OCI-M2 (cell line): ENCODE measurements at regions not wholly inside any gene's neighbourhood (a gene's known extent, or its start where the extent isn't known, plus 50 kb on each side); places are given as distances from the start of the nearest gene placed in this dataset.
"Not testable (repeated sequence)": the region's sequence is repeated elsewhere in the genome, so short reads cannot be mapped to it uniquely, and the experiment has no call there.

Experiments used
- DNase-seq: peaks from one replicate; lab custom pipeline; 2025; ENCODE audit not compliant: unreplicated experiment; lab: John Stamatoyannopoulos, UW

DNA sequence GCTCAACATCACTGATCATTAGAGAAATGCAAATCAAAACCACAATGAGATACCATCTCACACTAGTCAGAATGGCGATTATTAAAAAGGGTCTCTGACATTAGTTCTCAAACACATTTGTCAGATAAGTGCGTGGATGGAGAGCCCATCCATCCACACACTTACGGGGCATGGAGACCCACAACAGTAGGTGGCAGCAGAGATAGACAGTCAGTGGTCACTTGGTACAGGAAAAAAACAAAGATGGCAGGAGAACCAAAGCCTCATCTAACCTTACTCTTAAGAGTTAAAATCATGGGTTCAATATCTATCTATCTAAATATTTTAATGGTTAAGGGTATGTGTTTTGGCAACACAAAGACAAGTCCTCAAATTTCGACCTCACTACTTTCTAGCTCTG is 1378.7 kb upstream of the C9orf72 start:
- no peak for DNase-seq

DNA sequence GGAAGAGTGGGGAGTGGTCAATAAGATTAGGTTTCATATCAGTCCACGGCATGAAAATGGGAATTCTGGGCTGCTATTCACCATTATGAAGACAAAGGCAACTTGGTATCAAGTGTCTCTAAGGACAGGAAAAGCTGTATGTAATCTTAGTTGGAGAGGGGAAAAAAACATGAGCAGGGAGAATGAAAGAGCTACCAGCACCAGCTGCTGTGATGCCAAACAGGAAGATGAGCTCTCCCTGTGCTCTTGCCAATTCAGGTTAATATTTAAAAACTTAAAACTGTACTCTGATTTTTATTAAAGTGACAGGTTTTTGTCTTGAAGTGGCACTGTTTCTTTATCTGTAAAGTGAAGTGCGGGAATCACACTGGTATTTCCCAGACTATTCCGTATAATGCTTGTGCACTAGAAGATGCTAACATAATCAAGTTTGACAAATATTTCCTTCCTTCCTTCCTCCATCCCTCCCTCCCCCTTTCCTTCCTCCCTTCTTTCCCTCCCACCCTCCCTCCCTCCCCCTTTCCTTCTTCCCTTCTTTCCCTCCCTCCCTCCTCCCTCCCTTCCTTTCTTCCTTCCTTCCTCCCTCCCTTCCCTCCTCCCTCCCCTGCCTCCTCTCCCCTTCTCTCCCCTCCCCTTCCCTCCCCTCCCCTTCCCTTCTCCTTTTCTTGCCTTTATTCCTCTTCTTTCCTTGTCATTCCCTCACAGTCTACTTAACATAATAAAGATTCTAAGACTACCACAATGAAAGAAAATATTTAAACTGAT is 1383.0 kb upstream of the C9orf72 start:
- no peak for DNase-seq

DNA sequence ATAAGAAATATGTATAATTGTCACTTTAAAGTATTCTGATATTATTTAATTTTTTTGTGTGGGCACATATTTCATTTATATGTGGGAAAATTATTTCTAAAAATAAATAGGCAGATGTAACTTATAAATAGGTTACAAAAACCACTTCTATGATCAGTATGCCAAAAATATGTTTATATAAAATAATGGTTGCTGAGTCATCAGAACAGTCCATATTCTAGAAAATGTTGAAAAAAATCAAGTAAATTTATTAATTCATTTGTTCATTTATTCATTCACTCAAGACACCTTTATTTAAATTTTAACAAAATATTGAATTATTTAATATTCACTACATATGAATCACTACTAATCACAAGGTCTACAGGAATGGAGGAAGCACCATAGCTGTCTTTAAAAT is 1387.3 kb upstream of the C9orf72 start:
- no peak for DNase-seq

DNA sequence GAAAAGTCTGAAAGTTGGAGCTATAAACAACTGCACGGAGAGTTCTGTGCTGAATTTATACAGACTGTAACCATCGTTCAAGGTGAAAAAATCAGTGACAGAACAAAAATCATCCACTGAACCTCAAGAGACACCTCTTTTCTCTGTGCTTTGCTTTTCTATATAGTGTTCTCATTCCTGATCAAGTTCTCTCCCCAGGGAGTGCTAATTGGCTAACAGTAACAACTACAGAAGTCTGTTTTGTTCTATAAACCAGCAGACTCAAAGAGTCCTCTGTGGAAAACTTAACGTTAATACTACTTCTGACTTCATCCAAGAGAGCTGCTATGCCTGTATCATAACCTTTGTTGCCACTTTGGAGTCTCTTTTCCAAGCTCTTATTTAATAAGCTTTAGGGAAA is 1388.3 kb upstream of the C9orf72 start:
- DNase-seq = no peak

DNA sequence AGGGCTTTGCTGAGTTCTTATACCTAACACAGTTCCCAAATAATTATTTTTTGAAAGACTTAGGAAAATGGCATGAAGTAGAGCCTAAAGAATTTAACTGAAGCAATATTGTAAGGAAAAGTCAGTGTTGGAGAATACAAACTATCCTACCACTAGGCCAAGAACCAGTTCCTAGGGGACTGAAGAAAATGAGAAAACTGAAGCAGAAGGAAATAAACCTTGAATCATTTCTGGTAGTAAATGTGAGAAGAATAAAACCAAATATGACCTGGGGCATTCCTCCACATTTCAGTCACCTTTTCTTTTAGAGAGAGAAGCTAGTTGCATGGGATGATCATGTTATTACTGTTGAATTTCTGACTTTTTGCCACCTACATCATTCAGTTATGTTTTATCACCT is 1393.9 kb upstream of the C9orf72 start:
- no peak for DNase-seq

DNA sequence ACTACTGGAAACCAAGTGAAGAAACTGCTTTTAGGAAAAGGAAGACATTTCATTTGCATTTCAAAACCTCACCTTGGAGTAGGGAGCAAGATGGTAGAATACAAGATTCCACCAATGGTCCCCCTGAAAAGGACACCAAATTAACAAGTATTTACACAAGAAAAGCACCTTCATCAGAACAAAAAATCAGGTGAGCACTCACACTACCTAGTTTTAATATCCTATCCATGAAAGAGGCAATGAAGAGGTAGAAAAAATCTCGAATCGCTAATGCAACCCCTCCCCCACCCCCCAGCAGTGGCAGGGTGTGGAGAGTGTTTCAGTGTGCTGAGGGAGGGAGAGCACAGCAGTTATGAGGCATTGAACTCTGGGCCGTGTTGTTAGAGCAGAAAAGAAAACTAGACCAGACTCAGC is 1397.0 kb upstream of the C9orf72 start:
- no peak for DNase-seq

DNA sequence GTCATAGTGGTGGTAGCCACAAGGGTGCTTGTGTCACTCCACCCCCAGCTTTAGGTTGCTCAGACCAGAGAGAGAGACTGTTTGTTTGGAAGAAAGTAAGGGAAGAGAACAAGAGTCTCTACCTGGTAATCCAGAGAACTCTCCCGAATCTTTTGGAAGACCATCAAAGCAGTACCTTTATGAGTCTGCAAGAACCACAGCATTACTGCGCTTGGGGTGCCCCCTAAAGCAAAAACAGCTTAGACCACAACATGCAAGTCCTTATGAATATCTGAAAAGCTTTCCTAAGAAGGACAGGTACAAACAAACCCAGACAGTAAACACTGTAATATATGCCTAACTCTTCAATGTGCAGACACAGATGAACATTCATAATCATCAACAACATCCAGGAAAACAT is 1398.6 kb upstream of the C9orf72 start:
- no peak for DNase-seq

DNA sequence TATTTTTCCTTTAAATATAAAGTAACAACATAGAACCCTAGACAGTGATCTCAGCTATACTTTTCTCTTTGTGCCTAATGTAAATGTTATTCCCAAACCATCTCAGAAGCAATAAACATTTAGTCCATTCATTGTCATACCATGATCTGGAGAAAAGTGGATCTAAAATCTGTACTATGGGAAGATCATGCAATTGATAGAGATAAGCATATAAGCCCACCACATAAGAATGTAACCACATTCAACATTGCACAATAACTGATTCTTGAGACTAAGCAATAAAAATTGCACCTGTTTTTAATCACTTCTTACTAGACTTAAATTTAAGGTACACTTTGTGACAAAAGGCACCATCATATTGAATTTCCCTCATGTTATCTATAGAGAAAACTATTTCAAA is 1403.0 kb upstream of the C9orf72 start:
- no peak for DNase-seq

DNA sequence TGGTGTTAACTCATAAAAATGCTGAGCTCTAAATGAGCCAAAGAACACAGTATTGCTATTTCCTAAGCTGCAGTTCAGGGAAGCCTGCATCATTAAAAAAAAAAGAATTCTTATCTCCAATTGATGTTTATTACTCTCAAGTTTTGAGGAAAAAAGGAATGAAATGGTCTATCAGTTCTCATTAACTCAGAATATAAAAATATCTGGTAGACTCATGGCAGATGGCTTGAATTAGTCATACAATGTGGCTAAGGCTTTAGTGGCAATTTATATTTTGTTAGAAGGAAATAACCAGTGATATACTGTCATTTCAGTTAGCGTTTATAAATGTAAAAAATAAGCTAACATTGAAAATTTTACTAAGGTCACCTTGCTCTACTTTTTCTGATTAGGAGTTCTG is 1403.4 kb upstream of the C9orf72 start:
- no peak for DNase-seq

DNA sequence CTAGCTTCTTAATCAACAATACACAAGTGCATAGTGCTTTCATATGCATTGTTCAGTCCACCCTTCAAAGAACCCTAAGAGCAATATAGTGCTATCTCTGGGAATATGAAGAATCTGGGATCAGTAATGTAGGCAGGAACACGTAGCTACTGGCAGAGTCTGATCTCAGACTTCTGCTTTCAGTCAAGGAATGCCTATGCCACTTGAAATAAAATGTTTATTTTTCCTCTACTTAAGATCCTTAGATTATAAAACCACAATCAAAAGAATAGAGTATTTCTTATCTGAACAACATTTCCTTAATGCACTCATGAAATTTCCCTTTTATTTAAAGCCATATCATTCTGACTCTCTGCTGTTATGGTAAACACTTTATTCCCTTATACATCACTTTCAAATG is 1407.8 kb upstream of the C9orf72 start:
- DNase-seq = no peak

DNA sequence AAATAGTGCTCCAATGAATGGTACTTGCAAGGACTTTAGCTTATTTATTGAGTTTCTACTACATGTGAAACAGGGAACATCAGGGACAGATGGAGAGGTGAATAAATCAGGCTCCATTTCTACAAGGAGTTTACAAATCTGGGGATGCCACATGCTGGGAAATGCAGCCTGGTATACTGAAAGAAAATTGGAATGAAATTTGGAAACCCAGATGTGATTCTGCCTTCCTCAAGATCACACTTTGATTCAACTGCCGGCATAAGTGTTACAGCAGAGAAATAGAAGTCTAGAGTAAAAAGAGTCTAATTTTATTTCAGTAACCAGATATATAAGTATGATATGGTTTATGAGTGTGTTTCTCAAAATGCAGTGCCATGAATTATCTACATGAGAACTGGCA is 1408.4 kb upstream of the C9orf72 start:
- DNase-seq = no peak

DNA sequence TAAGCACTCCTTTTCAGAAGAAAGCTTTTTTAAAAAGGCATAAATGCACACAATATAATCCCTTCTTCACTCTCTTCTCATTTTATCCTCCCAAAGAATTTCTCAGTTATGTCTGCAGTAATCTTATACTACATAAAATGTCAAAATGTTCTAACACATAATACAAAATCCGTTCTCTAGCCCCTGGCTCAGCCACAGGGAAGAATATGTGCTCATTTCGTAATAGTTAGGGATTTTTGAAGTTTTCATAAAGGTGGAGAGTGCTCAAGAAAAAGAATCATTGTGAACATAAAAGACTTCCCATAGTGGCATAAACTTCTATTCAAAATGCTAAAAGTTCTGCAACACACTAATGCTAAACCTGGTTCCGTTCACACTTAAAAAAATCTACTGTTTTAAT is 1410.7 kb upstream of the C9orf72 start:
- no peak for DNase-seq

DNA sequence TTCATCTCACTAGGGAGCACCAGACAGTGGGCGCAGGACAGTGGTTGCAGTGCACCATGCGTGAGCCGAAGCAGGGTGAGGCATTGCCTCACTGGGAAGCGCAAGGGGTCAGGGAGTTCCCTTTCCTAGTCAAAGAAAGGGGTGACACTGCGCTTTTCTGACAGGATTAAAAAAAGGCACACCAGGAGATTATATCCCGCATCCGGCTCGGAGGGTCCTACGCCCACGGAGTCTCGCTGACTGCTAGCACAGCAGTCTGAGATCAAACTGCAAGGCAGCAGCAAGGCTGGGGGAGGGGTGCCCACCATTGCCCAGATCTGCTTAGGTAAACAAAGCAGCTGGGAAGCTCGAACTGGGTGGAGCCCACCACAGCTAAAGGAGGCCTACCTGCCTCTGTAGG is 1416.7 kb upstream of the C9orf72 start:
- not testable (repeated sequence) for DNase-seq

DNA sequence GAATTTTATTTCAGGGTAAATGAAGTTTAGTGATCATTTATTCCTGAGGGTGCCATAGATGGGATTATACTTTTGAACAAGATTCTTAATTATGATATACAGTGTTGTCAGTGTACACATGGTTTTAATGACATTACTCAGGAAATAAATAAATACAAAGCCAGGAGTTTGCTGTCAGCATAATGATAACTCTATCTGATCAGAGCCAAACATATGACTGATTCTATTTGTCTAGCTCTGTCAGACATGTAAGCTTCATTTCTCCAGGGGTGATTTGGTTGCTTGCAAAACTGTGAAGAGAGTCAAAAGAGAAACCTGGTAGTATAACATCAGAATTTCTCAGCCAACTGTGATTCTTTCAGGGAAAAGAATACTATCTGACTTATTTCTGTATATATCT is 1425.8 kb upstream of the C9orf72 start:
- no peak for DNase-seq

DNA sequence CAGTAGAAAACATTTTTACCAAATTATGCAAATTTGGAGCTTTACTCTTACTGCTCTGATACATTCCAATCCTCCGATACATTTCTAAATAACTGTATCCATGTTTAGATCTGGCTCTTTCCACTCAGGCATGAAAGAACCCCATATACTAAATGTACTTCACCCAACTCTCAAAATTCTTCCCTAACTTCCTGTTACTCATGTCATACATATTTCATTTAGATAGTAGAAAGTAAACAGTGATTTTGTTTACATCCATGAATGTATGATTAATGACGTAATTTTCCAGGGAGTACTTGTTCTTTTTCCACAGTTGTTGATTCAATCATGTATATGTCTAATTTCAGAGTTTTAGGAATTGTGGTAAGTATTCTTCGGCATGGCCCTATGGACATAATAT is 1426.5 kb upstream of the C9orf72 start:
- no peak for DNase-seq

DNA sequence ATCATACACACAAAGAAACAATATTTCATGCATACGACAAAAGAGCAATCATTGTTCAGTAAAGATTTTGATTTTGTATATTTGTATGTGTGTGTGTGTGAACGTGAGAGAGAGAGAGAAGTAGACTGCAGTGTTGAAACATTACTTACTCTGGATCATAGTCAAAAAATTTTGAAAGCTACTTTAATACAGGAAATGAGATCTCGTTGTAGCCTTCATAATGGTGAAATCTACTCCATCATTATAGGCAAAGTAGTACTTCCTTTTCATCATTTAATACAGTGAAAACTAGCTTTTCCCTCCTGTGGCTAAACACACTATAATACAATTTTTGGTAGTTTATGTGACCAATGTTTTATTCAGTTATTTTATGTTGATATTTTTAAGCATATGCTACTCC is 1427.7 kb upstream of the C9orf72 start:
- DNase-seq = no peak

DNA sequence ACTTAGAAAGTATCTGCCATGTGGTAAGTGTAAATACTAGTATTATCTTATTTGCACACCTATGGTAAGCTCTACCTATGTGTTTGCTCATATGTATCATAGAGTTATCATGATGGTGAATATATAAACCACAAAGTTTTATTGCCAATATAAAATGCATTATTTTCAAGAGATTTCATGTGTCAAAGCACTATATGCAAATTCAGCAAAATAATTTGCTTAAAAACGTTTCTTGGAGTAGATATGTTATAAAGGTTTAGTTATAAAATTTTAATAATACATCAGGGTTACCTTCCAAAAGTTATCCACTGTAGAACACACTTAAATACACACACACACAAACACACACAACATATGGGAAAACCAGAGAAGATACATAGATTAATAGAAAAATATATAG is 1431.7 kb upstream of the C9orf72 start:
- no peak for DNase-seq

DNA sequence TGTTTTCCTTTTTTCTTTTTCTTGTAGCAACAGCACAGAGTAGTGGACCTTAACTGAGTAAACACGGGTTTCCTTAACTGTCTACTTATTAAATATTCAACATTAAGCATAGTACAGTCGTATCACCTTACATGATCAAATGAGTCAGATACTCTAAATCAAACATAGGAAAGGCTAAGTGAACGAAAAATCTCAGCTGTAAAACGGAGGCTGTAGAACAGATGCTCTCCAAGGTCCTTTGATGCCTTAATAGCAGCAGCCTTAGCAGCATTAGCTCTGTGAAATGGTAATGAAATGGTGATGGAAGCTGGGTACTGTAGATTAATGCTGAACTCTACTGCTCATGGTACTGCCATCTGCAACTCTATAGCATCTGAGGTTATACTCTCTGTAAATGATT is 1433.3 kb upstream of the C9orf72 start:
- DNase-seq = no peak

DNA sequence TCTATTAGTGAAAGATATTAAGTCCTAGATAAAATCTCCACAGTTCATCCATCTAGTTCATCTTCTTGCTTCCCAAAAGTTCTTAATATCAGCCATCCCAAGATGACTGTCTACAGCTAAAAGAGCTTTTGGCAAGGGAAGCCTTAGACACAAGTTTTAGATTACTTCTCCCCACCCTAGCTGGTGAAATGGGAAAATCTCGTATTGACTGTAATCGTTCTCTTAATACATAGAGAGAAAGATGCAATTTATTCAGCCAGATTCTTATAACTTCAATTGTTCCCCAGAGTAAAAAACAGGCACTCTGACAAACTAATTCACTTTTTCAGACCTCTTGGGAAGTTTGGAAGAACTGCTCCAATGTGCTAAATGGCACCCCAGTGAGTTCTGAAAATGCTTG is 1439.6 kb upstream of the C9orf72 start:
- no peak for DNase-seq

DNA sequence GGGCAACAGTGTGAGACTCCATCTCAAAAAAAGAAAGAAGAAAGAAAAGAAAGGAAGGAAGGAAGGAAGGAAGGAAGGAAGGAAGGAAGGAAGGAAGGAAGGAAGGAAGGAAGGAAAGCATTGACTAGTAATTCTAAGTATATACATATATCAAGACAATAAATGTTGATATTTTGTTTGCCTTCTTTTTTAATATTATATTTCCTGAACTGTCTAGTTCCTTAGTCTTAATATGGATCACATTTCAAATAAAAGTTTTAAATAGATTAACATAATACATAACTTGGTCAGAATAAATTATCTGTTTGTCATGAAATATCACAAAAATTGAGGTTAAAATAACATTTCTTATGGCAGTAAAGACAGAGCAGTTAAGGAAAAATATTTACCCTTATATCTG is 1448.4 kb upstream of the C9orf72 start:
- DNase-seq = no peak

DNA sequence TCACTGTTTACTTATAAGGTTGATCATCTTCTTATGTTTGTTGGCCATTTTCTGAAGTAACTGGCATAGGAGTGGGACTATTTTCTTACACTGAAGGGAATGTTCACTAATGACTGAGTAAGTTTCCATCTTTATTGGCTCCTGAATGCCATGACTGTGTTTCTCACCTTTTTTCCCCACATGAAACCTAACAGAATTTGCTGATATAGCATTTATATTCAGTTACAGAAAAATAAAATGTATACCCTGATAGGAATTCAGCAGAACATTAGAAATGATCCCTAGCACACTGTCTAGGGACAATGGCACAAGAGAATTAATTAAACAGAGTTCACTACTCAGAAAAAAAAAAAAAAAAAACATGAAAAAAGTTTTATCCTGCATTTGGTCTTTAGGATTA is 1465.1 kb upstream of the C9orf72 start:
- no peak for DNase-seq

DNA sequence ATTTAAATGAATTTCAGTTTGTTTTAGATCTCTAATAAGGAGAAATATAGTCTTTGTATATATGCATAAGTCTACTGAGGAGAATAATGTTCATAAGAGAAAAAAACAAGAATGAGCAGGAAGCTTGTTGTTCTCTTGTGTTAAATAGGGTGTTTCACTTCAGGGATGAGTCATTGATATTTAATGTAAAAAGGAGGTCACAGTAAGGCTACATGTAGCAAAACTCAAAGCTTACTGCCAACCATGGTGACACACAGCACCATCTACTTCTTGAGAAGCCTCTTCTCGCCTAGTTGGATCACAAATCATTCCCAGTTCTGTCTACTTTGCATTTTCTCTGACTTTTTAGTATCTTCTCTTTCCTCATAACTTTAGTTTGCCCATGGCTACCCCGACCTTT is 1466.0 kb upstream of the C9orf72 start:
- DNase-seq = no peak

DNA sequence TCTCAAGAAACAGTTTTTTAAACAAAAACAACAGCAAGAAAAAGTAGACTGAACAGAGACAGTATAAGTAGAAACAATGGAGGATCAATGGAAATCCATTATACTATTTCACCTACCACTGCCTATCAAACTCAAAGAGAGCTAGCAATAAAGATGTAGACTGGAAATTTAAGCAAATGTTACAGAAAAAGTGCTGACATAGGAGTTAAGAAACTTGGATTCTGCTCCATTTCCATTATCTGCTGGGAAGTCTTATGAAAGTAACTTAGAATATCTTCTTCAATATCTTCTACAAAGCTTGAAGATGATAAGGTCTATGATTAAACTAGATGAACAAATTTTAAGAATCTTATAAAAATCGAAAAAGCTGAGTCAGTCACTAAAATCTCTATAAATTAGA is 1469.8 kb upstream of the C9orf72 start:
- DNase-seq = no peak

DNA sequence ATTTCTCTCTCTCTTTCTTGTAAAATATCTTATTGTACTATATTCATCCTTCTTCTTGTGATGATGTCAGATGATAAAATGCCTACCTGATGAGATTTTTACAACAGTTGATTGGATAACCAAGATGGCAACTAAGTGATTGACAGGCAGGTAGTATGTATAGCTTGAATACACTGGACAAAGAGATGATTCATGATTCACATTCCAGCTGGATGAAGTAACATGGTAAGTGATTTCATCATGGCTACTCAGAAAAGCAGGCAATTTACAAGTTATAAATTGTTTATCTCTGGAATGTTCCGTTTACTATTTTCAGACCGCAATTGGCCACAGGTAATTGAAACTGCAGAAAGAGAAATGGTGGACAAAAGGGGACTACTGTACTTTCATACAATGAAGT is 1471.7 kb upstream of the C9orf72 start:
- no peak for DNase-seq
